Cerebellar nuclear complex (tissue), 1 donor: ENCODE measurements at regions not wholly inside any gene's neighbourhood (a gene's known extent, or its start where the extent isn't known, plus 50 kb on each side); places are given as distances from the start of the nearest gene placed in this dataset.
A peak's percentile ranks its signal among the peaks of the same experiment; 100 is the strongest.
"Not testable (repeated sequence)": the region's sequence is repeated elsewhere in the genome, so short reads cannot be mapped to it uniquely, and the experiment has no call there.

Experiments used
- DNase-seq, 2 experiments: peaks; one replicate each; lab custom pipeline; 2025; lab: John Stamatoyannopoulos, UW

DNA sequence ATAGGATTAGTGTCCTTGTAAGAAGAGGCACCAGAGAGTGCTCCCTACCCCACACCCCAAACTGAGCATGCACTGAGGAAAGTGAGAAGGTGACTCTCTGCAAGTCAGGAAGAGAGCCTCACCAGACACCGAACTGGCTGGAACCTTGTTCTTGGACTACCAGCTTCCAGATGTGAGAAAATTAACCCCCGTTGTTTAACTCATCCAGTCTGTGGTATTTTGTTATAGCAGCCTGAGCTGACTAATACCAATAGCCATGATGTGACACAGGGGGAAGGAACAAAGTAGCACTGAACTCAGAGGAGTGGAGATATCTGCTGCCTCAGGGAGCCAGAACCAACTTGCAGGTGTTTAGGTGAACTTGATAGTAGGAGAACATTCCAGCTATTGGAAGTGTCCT, 415.2 kb upstream of the ZMIZ1 start:
- no peak for DNase-seq

DNA sequence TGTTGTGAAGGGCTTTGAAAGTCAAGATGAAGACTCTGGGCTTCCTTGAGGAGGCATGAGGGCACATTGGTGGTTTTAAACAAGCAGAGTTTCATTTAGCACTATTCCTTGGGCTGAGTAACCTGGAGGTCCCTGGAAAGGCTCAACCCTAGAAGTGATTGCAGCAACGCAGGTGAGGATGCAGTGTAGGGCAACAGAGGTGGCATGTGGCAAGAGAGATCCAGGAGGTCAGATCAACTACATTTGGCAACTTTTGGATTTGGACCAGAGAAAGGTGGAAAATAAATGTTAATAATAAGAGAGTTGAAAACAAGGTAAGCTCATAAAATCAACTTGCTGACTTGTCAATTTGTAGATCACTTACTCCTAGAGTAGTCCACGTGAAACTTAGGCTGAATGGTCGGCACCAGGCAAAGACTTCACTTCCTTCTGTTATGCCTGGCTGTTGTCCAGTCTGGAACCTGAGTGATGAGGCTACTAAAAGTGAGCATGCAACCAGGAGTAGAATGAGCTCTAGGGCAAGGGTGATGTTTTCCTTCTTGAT, 414.6 kb upstream of the ZMIZ1 start:
- no peak for DNase-seq

DNA sequence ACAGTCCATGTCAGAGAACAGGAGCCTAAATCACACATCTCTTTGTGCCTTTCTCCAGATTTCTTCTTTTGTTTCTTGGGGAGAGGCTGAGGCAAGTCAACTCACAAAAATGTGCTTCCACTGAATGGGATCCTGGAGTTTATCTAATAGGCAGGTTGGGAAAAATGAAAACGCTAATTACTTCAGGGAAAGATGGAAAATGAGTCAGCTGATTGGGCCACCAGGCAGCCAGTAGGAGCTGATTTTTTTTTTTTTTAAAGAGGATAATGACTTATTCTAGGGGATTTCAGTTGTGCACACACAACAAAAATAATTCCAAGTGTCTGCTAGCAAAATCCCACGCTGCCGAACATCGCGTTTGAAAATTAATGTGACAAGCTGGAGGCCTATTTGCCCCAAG, 412.8 kb upstream of the ZMIZ1 start:
- no peak for DNase-seq

DNA sequence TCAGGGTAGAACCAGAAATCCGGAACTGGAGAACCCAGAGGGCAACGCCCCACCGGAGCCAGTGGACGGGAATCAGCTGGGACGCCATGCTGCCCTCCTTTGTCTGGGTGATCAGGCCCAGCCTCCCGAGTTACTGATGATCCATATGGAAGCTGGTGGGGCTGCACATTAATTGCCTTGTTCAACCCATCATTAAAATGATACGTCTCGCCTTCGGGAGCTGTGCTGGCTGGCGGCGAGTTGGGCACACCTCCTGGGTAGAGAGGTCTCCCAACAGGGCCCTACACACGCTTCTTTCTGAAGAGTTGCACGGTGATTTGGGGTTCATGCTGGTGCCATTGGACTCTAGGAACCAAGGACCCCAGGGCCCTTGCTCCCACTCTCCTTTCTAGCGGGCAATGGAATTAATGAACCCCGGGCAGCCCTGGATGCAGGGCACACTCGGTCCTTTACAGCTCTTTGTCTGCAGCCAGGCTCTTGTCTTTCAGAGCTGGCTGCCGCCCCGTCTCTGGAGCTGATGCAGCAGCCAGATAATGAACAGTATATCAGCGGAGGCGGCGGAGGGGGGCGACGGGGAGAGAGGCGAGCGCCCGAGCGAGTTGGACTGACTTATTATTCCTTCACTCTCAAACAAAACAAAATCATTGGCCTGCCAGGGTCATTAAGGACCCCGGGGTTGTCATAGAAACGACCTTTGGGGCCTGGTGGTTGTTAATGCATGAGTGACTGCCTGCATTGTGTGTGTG, 412.2 kb upstream of the ZMIZ1 start:
- DNase-seq, result no peak

DNA sequence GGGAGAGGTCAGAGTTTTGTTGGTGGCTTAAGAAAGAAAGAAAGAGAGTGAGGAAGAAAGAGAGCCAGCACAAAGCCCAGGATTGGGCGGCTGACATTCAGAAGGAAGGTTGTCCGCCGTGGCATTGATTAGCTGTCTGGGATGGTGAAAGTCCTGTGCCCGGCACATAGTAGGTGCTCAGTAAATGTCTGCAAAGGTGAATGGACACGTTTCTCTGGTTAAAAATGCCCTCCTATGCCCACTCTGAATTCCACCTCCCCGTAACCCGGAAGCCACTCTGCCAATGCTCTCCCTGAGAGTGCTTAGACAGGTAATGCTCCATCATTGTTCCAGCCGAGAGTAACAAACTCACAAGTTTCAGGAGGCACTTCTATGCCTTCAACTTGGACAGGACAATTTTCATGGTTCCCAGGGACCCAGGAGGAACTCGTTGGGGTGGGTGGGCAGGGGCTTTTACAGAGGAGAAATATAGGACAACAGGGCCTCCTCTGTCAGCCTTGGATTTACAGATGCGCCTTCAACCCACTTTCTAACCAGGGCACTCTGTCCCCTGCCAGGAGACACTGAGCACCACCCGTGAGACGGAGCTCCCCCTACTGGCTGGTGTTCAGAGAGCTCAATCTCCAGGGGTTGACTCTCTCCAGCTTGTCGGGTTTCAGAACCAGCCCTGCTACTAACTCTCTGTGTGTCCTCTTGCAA, 411.5 kb upstream of the ZMIZ1 start:
- no peak for DNase-seq

DNA sequence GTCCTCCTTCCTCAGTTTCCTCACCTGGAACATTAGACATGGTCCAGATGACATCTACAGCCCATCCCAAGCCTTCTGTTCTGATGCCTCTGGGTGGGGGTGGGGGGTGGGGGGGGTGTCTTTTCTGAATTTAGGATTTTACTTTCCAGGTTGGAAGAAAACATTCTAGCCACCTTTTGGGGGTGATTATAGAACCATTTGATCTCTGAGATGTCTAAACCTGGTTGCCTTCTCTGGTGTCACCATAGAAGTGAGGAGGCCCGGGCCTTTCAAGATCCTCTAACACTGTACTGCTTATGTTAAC, 411.0 kb upstream of the ZMIZ1 start:
- no peak for DNase-seq

DNA sequence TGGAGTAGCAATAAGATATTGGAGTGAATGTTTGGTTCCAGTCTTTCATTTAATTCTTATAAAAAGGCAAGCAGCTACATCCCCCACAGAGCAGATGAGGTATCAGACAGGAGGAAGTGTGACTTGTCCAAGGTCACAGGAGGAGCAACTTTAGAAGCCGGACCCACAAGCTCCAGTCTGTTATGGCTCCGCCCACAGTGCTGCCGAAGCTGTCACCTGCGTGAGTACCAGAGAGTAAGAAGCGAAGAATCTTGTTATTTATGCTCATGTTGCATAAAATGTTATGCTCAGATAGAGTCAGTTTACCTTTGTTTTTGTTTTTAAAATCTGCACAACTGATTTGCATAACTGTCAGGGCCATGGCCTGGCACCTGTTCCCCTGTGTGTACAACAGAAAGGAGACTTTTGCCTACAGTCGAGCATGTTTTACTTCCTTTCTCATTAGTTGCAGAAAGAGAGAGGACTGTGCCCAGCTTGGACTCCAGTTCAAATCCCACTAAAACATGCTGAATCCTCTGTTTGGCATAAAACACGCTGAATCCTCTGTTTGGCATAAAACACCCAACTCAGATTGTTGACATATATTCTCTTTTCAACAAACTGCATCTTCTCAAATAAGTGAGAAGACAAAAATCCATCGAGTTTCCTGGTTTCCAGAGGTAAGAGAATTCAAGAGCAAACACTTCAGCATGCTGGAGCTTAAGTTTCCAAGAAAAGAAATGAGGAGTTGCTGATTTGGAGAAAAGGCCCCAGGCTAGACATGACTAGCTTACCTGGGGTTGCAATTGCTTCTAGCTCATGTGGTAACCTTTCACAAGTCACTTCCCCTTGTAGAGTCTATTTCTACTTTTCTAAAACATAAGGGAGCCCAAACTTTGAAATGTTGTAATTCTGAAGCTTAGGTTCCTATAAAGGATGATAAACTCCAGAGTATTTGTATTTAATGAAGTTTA, 409.8 kb upstream of the ZMIZ1 start:
- DNase-seq, result no peak

DNA sequence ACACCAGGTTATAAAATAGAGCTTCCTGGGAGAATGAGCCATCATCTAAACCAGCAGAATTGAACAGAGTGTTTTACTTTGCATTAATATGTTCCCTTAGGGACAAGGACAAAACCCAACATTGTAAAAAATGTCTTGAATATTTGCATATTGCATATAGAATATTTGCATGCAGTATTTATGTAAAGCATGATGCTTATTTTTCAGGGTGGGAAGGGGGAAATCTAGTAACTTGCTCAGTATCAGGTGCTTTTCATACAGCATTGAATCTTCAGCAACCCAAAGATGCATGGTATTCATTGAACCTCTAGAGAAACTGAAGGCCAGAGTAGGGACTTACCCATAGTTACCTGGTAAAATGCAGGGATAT, 409.2 kb upstream of the ZMIZ1 start:
- no peak for DNase-seq

DNA sequence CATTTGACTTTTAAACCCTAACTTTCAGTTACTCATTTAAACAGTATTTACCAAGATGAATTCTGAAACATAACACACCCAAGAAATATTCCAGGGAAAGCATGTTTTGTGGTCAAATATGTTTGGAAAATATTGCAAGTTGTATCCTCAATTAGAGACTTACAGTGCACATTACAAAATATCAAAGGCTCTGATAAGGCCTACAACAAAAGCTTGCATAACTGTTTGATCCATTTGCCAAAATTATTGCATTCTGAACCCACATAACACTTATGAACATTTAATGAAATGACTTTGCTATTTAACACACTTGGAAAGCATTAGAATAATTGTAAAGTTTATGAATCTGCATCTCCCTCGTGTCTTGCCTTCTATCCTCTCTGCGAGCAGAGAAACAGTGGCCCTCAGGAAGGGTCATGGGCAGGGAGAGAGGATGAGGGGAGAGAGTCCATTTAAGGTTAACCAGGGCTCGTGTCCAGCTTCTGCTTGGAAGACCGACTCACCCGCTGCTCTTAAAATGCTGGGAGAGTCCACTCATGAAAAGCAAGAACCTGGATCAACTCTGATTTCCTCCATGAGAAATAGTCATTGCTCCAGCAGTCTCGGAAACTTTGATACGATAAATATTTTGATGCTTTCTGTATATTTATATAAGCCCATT, 408.2 kb upstream of the ZMIZ1 start:
- DNase-seq, result no peak

DNA sequence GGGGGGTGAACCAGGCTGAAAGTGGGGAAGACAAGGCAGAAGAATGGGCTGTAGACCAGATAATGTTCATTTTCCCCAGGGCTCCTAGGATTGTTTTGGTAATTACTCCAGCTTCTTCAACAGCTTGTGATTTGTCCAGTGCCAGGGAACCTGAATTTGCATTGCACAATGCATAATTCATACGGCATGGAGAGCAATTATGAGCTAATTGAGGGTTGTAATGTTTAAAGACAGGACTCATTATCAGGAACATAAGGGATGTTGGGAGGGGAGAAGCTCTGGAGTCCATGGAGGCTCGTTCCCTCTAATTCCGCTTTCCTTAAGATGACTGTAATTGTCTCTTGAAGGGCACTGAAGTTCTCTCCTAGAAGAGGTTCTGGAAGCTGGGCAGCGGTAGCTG, 405.0 kb upstream of the ZMIZ1 start:
- no peak for DNase-seq

DNA sequence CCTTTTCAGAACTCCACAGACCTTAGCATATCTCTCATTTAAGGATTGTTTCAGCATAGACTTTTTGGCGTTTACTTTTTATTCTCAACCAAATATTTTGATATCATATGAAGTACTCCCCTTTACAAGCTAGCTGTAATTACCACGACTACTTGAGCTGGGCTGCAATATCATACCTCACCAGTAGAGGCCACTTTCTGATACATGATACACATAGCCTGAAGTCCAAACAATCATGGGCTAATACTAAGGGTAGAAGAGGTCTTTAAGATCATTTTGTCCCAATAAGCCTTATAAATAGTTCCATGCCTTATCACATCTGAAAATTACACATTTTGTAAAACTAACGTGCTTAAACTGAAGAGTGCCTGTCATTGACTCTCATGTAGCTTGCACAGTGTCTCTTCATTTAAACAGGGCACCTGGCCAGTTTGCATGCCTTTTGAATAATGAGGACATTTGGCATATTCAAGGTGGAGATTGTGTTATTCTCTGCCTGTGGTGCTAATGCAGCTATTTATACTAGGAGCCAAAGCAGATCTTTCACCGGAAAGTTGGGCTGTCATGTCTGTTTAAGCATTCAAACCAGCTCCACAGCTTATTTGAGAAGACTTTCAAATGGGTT, 403.7 kb upstream of the ZMIZ1 start:
- DNase-seq, result no peak

DNA sequence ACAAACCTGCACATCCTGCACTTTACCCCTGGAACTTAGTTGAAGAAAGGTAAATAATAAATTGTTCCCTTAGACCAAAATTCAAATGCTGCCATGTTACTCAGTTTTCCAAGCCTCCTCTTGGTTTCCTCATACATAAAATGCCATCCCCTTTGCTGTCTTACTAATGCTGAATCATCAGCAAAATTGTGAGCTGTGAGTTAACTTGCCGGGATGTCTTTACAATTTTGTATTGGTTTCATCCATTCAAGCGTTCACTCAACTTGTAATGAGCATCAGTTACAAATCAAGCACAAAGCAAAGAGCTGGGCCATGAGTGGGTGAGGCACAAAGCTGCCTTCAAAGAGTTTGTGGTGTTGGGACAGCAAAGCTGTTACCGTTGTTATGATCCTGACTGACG, 395.8 kb upstream of the ZMIZ1 start:
- no peak for DNase-seq

DNA sequence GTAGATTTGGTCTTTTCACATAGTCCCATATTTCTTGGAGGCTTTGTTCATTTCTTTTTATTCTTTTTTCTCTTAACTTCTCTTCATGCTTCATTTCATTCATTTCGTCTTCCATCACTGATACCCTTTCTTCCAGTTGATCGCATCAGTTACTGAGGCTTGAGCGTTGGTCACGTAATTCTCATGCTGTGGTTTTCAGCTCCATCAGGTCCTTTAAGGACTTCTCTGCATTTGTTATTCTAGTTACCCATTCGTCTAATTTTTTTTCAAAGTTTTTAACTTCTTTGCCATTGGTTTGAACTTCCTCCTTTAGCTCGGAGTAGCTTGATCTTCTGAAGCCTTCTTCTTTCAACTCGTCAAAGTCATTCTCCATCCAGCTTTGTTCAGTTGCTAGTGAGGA, 387.6 kb upstream of the ZMIZ1 start:
- not testable (repeated sequence) for DNase-seq

DNA sequence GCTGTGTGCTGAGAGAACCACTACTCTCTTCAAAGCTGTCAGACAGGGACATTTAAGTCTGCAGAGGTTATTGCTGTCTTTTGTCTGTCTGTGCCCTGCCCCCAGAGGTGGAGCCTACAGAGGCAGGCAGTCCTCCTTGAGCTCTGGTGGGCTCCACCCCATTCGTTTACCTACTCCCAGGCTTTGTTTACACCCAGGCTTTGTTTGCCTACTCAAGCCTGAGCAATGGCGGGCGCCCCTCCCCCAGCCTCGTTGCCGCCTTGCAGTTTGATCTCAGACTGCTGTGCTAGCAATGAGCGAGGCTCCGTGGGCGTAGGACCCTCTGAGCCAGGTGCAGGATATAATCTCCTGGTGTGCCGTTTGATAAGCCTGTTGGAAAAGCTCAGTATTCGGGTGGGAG, 386.8 kb upstream of the ZMIZ1 start:
- not testable (repeated sequence) for DNase-seq

DNA sequence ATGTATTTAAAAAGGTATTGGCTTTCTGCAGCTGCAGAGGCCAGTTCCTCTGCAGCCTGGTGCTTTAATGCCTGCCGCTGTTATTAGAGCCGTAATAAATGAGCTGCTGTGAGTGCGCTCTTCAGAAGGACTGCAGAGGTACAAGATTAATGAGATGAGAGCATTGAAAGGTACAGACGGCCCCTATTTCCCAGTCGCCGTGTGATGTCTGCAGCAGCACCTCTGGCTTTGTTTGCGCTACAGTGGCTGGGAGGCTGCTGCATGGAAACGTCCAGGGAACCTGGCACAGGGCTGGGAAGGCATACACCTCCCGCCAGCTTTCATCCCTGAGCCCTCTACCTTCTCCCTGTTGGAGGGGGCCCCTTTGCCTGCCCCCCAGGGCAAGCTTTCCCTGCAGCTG, 383.8 kb upstream of the ZMIZ1 start:
- no peak for DNase-seq

DNA sequence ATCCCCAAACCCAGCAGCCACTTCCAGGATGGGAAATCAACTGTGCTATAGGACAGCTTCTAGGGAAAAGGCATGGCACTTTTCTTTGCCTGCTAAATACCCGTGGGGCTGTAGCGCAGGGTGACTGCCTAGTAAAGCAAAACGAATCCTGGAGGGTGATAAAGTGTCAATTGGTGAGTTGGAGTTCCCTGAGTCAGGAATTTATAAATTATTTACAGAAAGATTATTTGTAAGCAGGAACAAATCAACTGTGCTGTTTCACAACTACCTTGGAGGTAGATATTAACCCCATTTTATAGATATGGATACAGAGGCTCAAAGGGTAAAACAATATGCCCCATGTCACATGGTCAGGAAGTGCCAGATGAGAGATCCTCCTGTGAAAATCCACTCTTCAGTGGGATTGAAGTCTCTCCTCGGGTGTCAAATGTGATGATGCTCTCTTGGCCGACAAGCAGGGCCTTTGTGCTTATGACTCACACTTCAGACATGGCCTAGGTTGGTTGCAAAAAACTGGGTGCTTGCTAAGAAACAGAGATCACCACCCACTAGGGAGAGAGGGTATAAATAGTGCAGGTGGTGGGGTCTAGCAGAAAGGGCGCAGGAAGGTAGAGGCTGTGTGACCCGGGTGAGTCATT, 383.2 kb upstream of the ZMIZ1 start:
- DNase-seq, result no peak

DNA sequence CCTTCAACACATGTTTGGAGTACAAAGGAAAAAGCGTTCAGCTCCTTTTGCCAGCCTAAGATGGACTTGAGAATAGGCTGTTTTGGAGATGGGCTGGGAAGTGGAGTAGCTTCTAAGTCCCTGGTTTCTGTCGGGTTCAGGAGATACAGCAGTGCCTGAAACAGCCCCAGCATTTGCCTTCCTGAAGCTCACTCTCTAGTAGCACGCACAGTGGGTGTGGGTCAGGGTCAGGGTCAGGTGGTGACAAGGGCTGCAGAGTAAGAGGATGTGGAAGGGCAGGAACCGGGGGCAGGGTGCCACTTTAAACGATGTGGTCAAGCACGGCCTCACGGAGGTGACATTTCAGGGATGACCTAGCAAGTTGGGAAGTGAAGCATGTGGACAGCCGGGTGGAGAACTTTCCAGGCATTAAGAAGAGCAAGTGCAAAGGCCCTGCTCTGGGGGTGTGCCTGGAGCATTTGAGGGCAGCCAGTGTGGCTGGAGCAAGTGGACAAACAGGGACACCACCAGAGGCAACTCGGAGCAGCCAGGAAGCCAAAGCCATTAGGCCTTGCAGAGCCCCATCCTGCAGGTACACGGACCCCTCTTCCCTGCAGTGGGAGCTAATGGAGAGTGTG, 382.2 kb upstream of the ZMIZ1 start:
- no peak for DNase-seq

DNA sequence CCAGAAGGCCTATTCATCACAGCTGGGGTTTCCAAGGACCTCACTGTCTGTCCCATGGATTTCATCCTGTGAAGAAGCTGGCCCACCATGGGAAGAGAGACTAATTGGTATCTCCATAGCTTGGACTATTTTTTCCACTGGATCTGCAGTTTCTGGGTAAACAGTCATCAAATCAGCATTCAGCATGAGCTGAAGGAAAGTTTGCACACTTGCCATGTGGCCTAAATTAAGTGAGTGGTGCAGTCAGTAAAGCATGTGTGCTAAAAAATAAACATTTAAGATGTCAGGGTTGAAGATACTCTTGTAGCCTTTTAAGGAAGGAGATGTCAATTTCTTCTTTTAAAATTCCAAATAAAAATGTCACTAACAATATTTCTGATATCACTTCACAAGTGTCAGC, 381.1 kb upstream of the ZMIZ1 start:
- no peak for DNase-seq

DNA sequence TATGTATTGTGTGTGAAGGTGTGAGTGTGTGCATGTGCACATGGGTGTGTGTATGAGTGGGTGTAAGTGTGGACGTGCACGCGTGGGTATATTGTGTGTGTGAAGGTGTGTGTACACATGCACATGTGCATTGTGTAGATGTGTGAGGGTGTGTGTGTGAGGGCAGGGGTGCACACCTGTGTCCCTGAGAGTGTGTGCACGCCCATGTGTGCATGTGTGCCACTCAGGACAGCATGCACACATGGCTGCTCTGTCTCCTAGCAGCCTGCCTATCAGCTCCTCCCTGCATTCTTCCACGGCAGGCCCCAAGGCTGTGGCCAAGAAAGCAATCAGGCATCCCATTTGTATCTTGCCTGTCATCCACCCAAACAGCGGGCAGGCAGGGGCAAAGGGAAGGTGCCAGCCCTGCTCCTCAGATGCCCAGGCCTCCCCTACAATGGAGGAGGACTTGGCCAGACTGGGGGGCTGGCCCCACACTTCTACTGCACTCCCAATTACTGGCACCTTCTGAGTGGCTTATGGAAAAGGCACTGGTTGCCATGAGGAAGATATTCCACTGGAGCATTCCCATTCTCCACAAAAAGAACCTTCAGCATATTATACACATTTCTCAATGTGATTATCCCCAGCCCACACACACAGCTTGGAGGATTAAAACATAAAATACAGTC, 380.4 kb upstream of the ZMIZ1 start:
- DNase-seq, result peak in 1 of 2 experiments; percentile 22
